CD14-positive monocyte (primary cell): ENCODE measurements at regions not wholly inside any gene's neighbourhood (a gene's known extent, or its start where the extent isn't known, plus 50 kb on each side); places are given as distances from the start of the nearest gene placed in this dataset.

Experiments
- DNase-seq, 3 donors: peaks; one replicate each; pipeline ENCODE4 v3.0.0-alpha.2; 2011 to 2022
- H2AFZ ChIP-seq: 2 replicates; pipeline ENCODE4 v1.6.0; 2012; ENCODE audit warnings: mild to moderate bottlenecking, low read depth, low read length, inconsistent platforms; ENCODE audit not compliant: insufficient read depth, poor library complexity, severe bottlenecking
- H3K27ac ChIP-seq, 2 donors: 1 replicate in 1 of 2; 2 replicates in 1 of 2; pipeline ENCODE4 v1.5.1; 2012 to 2013; ENCODE audit warnings: low read length in 2 of 2, control low read depth in 1 of 2, inconsistent platforms in 1 of 2, low read depth in 1 of 2, mild to moderate bottlenecking in 1 of 2
- H3K27me3 ChIP-seq, 2 donors: one replicate each; pipeline versions ENCODE4 v1.6.0 to v1.6.1; 2011 to 2013; ENCODE audit warnings: low read length in 2 of 2; ENCODE audit not compliant: control insufficient read depth in 2 of 2, insufficient read depth in 2 of 2
- H3K36me3 ChIP-seq, 2 donors: replicated peaks in 1 of 2; 1 replicate in 1 of 2; 2 replicates in 1 of 2; pipeline versions ENCODE4 v1.5.1 to v1.6.1; 2012 to 2013; ENCODE audit warnings: low read length in 2 of 2, control low read depth in 1 of 2, inconsistent platforms in 1 of 2, mild to moderate bottlenecking in 1 of 2; ENCODE audit not compliant: insufficient read depth in 2 of 2, control insufficient read depth in 1 of 2
- H3K4me1 ChIP-seq, 2 donors: 1 replicate in 1 of 2; 2 replicates in 1 of 2; pipeline versions ENCODE4 v1.5.1 to v1.6.1; 2012 to 2013; ENCODE audit warnings: low read length in 2 of 2, control low read depth in 1 of 2, inconsistent platforms in 1 of 2, mild to moderate bottlenecking in 1 of 2, moderate library complexity in 1 of 2; ENCODE audit not compliant: insufficient read depth in 2 of 2, control insufficient read depth in 1 of 2
- H3K4me2 ChIP-seq: replicated peaks from 2 replicates; pipeline ENCODE3; 2012; ENCODE audit warnings: low read length, moderate library complexity, mild to moderate bottlenecking; ENCODE audit not compliant: poor library complexity, severe bottlenecking; ENCODE audit errors: extremely low read depth
- H3K4me3 ChIP-seq, 3 experiments: fragments of 200-600 bp in 1 of 3; sonication (generic) in 1 of 3; replicated peaks in 1 of 3; 1 replicate in 2 of 3; 2 replicates in 1 of 3; pipeline ENCODE4 v1.5.1; 2011 to 2013; ENCODE audit warnings: low read length in 3 of 3, mild to moderate bottlenecking in 3 of 3, control low read depth in 2 of 3, low read depth in 2 of 3, inconsistent platforms in 1 of 3, moderate library complexity in 1 of 3
- H3K79me2 ChIP-seq: 2 replicates; pipeline ENCODE4 v1.6.0; 2012; ENCODE audit warnings: mild to moderate bottlenecking, control low read depth, inconsistent platforms, low read length, moderate library complexity; ENCODE audit not compliant: insufficient read depth
- H3K9ac ChIP-seq: 2 replicates; pipeline ENCODE4 v1.6.0; 2017; ENCODE audit warnings: low read length, mild to moderate bottlenecking; ENCODE audit not compliant: insufficient read depth, poor library complexity, severe bottlenecking
- H3K9me3 ChIP-seq, 2 donors: replicated peaks in 1 of 2; 1 replicate in 1 of 2; 2 replicates in 1 of 2; pipeline versions ENCODE4 v1.5.1 to v1.6.1; 2012 to 2013; ENCODE audit warnings: low read length in 2 of 2, control low read depth in 1 of 2; ENCODE audit not compliant: control insufficient read depth in 1 of 2, insufficient read depth in 1 of 2
- H4K20me1 ChIP-seq: 2 replicates; pipeline ENCODE4 v1.6.0; 2012; ENCODE audit warnings: mild to moderate bottlenecking, low read length, control low read depth, moderate library complexity; ENCODE audit not compliant: insufficient read depth
- H3K27ac Mint-ChIP-seq, 7 donors: one replicate each; pipeline ENCODE4 v1.8.0; 2020; ENCODE audit warnings: mild to moderate bottlenecking in 7 of 7, mixed read lengths in 7 of 7, moderate library complexity in 6 of 7, inconsistent platforms in 2 of 7
- H3K27me3 Mint-ChIP-seq, 3 donors: one replicate each; pipeline ENCODE4 v1.8.0; 2021 to 2022; ENCODE audit warnings: low read depth in 3 of 3, mild to moderate bottlenecking in 3 of 3, mixed read lengths in 3 of 3, moderate library complexity in 3 of 3, inconsistent platforms in 1 of 3
- H3K36me3 Mint-ChIP-seq, 2 donors: one replicate each; pipeline ENCODE4 v1.8.0; 2020; ENCODE audit warnings: mixed read lengths in 2 of 2, inconsistent platforms in 1 of 2, mild to moderate bottlenecking in 1 of 2
- H3K4me1 Mint-ChIP-seq: one replicate; pipeline ENCODE4 v1.8.0; 2020; ENCODE audit warnings: mild to moderate bottlenecking, mixed read lengths
- H3K4me3 Mint-ChIP-seq, 2 donors: one replicate each; pipeline ENCODE4 v1.8.0; 2020; ENCODE audit warnings: mild to moderate bottlenecking in 2 of 2, mixed read lengths in 2 of 2, moderate library complexity in 1 of 2
- H3K9me3 Mint-ChIP-seq, 7 donors: one replicate each; pipeline ENCODE4 v1.8.0; 2020 to 2022; ENCODE audit warnings: mixed read lengths in 7 of 7, mild to moderate bottlenecking in 6 of 7, moderate library complexity in 6 of 7, inconsistent platforms in 2 of 7
- CTCF ChIP-seq: fragments of 200-600 bp; IDR thresholded peaks from one replicate; pipeline ENCODE4 v1.8.0; 2022; ENCODE audit warnings: antibody characterized with exemption, mild to moderate bottlenecking
- WGBS: methylation state at CpG from one replicate; pipeline ENCODE4 v1.1.5; 2013; ENCODE audit warnings: missing lambda C conversion rate; ENCODE audit not compliant: insufficient coverage; 5-methylcytosine and 5-hydroxymethylcytosine counted together
- intact Hi-C, 2 donors: fragments of 100-400 bp; cut with micrococcal nuclease; formaldehyde crosslinking; loops; one replicate each; pipeline versions ENCODE4 v1.15.0 to v1.15.1; 2023

- H3K79me2 ChIP-seq, result no peaks in the 10 kb centered on the region
- H3K27me3 Mint-ChIP-seq, result no peaks in the 10 kb centered on the region
- H3K9ac ChIP-seq, result no peak overlapping the region
- no peak overlapping the region for H3K4me3 ChIP-seq
- DNase-seq, result no peak
- H3K27me3 ChIP-seq, result no peaks in the 10 kb centered on the region
- no peak overlapping the region for H3K27ac Mint-ChIP-seq
- peaks cover 7 to 11% of the 10 kb centered on the region in 2 donors for H3K9me3 ChIP-seq
- H3K4me1 Mint-ChIP-seq, result no peaks in the 10 kb centered on the region
- H3K36me3 ChIP-seq, result no peaks in the 10 kb centered on the region
- no peaks in the 10 kb centered on the region for H3K4me1 ChIP-seq
- H3K9me3 Mint-ChIP-seq, result peaks cover 1 to 9% (median 7%) of the 10 kb centered on the region in 7 donors
- no peak overlapping the region for H2AFZ ChIP-seq
- H3K27ac ChIP-seq, result no peak overlapping the region
- intact Hi-C loops, result no loop called here
- H3K4me2 ChIP-seq, result no peak overlapping the region
- no peaks in the 10 kb centered on the region for H4K20me1 ChIP-seq
- no peak overlapping the region for H3K4me3 Mint-ChIP-seq
- no peaks in the 10 kb centered on the region for H3K36me3 Mint-ChIP-seq
- no peak for TF ChIP-seq CTCF
These were observed 1216.5 kb upstream of the CDH9 start for GRCh38 chr5:28254846-28255245.

- intact Hi-C loops, result no loop called here
- DNase-seq, result no peak
- no peak for TF ChIP-seq CTCF
These were observed 1215.0 kb upstream of the CDH9 start for GRCh38 chr5:28253431-28253830.

More at GRCh38 chr5:28253431-28253830, 1215.0 kb upstream of the CDH9 start:
- 65% methylated on average over 3 of the region's 6 CpGs for WGBS
- Mint-ChIP-seq H3K36me3 (no peaks in the 10 kb centered on the region), H3K27me3 (no peaks in the 10 kb centered on the region), H3K4me3 (no peak overlapping the region), H3K27ac (no peak overlapping the region), H3K4me1 (no peaks in the 10 kb centered on the region), H3K9me3 (peaks cover 2 to 11% (median 7%) of the 10 kb centered on the region in 7 donors)
- H3K4me2 ChIP-seq, result no peak overlapping the region
- H3K9ac ChIP-seq, result no peak overlapping the region
- no peaks in the 10 kb centered on the region for H3K36me3 ChIP-seq
- peaks cover 5 to 25% of the 10 kb centered on the region in 2 donors for H3K9me3 ChIP-seq
- no peak overlapping the region for H3K27ac ChIP-seq
- H3K27me3 ChIP-seq, result no peaks in the 10 kb centered on the region
- no peaks in the 10 kb centered on the region for H3K4me1 ChIP-seq
- H4K20me1 ChIP-seq, result no peaks in the 10 kb centered on the region
- no peaks in the 10 kb centered on the region for H3K79me2 ChIP-seq
- H2AFZ ChIP-seq, result no peak overlapping the region
- H3K4me3 ChIP-seq, result no peak overlapping the region
